NCI-H2107 treated with DMSO at 0.1 percent for 48 hours (cell line): ENCODE measurements at regions not wholly inside any gene's neighbourhood (a gene's known extent, or its start where the extent isn't known, plus 50 kb on each side); places are given as distances from the start of the nearest gene placed in this dataset.
"Not testable (repeated sequence)": the region's sequence is repeated elsewhere in the genome, so short reads cannot be mapped to it uniquely, and the experiment has no call there.

Source experiments
- DNase-seq: peaks from one replicate; lab custom pipeline; 2025; ENCODE audit not compliant: unreplicated experiment; lab: John Stamatoyannopoulos, UW

- no peak for DNase-seq
Observed at GRCh38 chr21:15306271-15306670, 241.5 kb upstream of the NRIP1 start.

GRCh38 chr21:15308333-15308732, 243.5 kb upstream of the NRIP1 start:
- no peak for DNase-seq

GRCh38 chr21:15309022-15309590, 244.3 kb upstream of the NRIP1 start:
- DNase-seq, result no peak

GRCh38 chr21:15309721-15310120, 244.9 kb upstream of the NRIP1 start:
- DNase-seq, result no peak

GRCh38 chr21:15311510-15311909, 246.7 kb upstream of the NRIP1 start:
- DNase-seq, result no peak

GRCh38 chr21:15317034-15317433, 252.2 kb upstream of the NRIP1 start:
- not testable (repeated sequence) for DNase-seq

- no peak for DNase-seq
Observed at GRCh38 chr21:15319727-15320126, 254.9 kb upstream of the NRIP1 start.

GRCh38 chr21:15324542-15324941, 259.7 kb upstream of the NRIP1 start:
- no peak for DNase-seq

GRCh38 chr21:15326032-15326867, 261.4 kb upstream of the NRIP1 start:
- DNase-seq, result no peak

- no peak for DNase-seq
Observed at GRCh38 chr21:15327637-15328265, 263.0 kb upstream of the NRIP1 start.

GRCh38 chr21:15329191-15329590, 264.4 kb upstream of the NRIP1 start:
- no peak for DNase-seq

GRCh38 chr21:15330872-15331271, 266.1 kb upstream of the NRIP1 start:
- DNase-seq, result no peak

GRCh38 chr21:15332572-15332971, 267.8 kb upstream of the NRIP1 start:
- no peak for DNase-seq

GRCh38 chr21:15333136-15333710, 268.4 kb upstream of the NRIP1 start:
- DNase-seq, result no peak

- no peak for DNase-seq
Observed at GRCh38 chr21:15333951-15334350, 269.2 kb upstream of the NRIP1 start.

- DNase-seq, result no peak
Observed at GRCh38 chr21:15343066-15343465, 278.3 kb upstream of the NRIP1 start.

GRCh38 chr21:15352009-15352408, 287.2 kb upstream of the NRIP1 start:
- no peak for DNase-seq

GRCh38 chr21:15353546-15353945, 288.7 kb upstream of the NRIP1 start:
- no peak for DNase-seq

- no peak for DNase-seq
Observed at GRCh38 chr21:15354516-15354915, 289.7 kb upstream of the NRIP1 start.

GRCh38 chr21:15355066-15355465, 290.3 kb upstream of the NRIP1 start:
- DNase-seq, result no peak

GRCh38 chr21:15359251-15359650, 294.5 kb upstream of the NRIP1 start:
- DNase-seq, result no peak

- no peak for DNase-seq
Observed at GRCh38 chr21:15362458-15362857, 297.7 kb upstream of the NRIP1 start.
